Suppressor macrophage treated with lipopolysaccharide for 4 hours (primary cell): ENCODE measurements at regions not wholly inside any gene's neighbourhood (a gene's known extent, or its start where the extent isn't known, plus 50 kb on each side); places are given as distances from the start of the nearest gene placed in this dataset.
"Not testable (repeated sequence)": the region's sequence is repeated elsewhere in the genome, so short reads cannot be mapped to it uniquely, and the experiment has no call there.

Experiments
- DNase-seq: peaks from one replicate; pipeline ENCODE4 v3.0.0-alpha.2; 2020

DNA sequence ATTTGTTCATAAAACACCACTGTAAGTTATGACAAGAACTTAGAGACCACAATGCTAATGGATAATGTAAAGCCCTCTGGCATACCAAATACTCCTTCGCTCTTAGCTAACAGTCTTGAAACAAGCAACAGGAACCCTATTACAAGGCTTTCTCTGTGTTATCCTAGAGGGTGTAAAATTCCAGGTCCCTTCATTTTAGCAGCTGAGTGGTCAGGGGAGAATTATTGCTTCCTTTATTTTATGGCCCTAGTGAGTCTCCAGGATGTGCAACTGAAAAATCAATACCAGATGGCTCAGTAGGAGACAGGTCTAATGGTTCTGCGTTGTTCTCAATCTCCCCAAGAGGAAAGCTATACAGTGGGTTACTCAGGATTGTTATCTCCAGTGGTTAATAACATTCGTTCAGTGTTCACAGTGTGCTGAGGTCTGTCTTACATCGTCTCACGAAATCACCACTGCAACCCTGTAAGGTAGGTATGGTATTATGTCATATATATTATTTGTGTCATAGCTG, 172.7 kb upstream of the CNOT2 start:
- no peak for DNase-seq

DNA sequence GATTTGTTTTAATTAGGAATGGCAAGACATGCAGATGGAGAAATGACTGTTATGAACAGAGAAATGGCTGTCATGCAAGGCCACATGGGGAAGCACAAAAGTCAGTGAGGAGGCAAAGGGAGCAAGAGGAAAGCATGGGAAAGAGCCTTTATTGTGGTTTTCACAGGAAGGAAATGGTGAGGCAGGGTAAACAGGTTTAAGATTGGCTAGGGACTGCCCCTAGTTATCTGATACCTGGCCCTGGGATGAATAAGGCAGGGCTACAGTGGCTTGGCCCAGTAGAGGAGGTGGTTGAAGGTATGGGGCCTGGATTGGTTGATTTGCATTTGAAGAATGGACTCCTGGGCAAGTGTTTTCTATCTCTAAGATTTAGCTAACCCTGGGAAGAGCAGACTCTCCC, 168.7 kb upstream of the CNOT2 start:
- no peak for DNase-seq

DNA sequence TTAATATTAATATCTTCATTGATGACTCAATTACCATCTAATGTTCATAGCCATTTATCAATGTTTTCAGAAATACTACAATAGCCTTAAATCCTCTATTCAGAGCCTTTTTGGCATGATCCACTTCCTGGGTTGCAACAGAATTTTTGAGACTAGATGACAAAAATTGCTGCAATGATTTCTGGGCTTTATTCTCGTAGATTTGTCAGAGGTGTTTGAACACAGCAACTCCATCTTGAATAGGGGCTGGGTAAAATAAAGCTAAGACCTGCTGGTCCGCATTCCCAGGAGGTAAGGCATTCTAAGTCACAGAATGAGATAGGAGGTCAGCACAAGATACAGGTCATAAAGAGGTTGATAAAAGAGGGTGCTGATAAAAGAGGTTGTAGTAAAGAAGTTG, 165.8 kb upstream of the CNOT2 start:
- no peak for DNase-seq

GRCh38 chr12:70078161-70078560, 165.1 kb upstream of the CNOT2 start:
- no peak for DNase-seq

DNA sequence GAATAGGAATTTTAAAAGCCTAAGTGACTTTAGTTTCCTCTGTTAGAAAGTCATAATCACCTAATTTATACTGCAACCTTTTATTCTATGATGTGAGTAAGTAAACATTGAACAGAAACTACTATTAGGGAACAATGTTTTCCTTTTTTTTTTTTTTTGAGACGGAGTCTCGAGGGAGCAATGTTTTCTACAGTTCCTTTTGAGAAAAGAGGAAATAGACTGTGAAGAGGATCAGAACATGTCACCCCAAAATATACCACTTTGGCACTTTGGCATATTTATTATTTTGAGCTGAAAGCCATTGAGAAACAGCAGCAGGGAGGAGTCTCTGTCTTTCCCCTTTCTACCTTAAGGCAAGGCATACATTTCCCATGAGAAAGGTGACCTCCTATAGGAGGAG, 162.7 kb upstream of the CNOT2 start:
- DNase-seq: peak; percentile 28

DNA sequence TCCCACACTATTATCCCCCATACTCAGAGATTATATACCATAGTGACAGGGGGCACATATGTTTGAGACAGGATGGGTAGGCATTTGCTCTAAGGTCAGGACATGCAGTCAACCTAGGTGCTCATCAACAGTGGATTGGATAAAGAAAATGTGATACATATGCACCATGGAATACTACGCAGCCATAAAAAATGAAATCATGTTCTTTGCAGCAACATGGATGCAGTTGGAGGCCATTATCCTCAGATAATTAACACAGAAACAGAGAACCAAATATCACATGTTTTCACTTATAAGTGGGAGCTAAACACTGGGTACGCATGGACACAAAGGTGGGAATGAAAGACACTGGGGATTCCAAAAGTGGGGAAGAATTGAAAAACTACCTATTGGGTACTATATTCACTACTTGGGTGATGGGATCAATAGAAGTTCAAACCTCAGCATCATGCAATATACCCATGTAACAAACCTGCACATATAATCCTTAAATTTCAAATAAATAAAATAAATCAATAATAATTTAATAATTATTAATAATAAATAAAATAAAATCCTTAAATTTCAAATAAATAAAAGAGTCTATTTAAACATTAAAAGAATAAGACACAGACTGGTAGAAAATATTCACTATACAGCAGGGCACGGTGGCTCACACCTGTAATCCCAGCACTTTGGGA, 160.1 kb upstream of the CNOT2 start:
- no peak for DNase-seq

- DNase-seq: no peak
Measured at GRCh38 chr12:70083677-70084020, 159.6 kb upstream of the CNOT2 start.

GRCh38 chr12:70086372-70086771, 156.9 kb upstream of the CNOT2 start:
- not testable (repeated sequence) for DNase-seq

GRCh38 chr12:70091021-70091521, 152.2 kb upstream of the CNOT2 start:
- no peak for DNase-seq

GRCh38 chr12:70094467-70094866, 148.8 kb upstream of the CNOT2 start:
- no peak for DNase-seq

- DNase-seq: no peak
Measured at GRCh38 chr12:70096759-70097410, 146.3 kb upstream of the CNOT2 start.

GRCh38 chr12:70101064-70101463, 142.2 kb upstream of the CNOT2 start:
- no peak for DNase-seq

DNA sequence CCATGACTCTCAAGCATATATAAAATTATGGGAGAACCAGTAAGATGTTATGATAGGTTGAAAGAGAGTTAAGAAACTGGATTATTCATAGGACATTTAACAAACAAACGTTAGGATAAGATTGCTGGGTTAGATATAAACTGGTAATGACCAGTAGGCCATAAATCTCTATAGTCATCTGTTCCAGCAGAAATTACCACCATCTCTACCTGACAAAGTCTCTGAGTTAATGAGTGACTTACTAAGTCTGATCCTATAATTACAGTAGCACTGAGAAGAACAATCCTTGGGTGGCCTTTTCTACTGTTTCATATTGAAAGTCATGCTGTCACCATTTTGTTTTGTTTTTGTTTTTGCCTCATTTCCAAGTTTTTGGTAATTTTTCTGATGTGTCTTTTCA, 136.9 kb upstream of the CNOT2 start:
- no peak for DNase-seq

- no peak for DNase-seq
Measured at GRCh38 chr12:70110085-70110484, 133.1 kb upstream of the CNOT2 start.

- no peak for DNase-seq
Measured at GRCh38 chr12:70117670-70118069, 125.6 kb upstream of the CNOT2 start.

GRCh38 chr12:70120970-70121369, 122.3 kb upstream of the CNOT2 start:
- DNase-seq: no peak

- DNase-seq: no peak
Measured at GRCh38 chr12:70121562-70121961, 121.7 kb upstream of the CNOT2 start.

DNA sequence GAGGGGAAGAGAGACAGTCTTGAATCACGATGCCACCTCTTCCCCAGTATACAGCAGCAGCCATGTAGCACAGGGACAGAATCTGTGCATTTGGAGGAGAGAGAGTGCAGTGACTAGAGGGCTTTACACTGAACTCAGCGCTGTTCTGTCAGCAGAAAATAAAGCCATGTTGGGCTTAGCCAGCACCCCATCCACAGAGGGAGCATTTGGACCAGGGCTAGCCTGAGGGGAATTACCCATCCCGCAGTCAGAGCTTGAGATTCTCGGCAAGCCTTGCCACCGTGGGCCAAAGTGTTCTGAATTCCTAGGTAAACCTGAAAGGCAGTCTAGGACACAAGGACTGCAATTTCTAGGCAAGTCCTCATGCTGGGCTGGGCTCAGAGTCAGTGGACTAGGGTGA, 120.4 kb upstream of the CNOT2 start:
- DNase-seq: no peak

GRCh38 chr12:70149013-70149412, 94.2 kb upstream of the CNOT2 start:
- DNase-seq: no peak

GRCh38 chr12:70149665-70150064, 93.6 kb upstream of the CNOT2 start:
- no peak for DNase-seq

- DNase-seq: no peak
Measured at GRCh38 chr12:70150230-70150629, 93.0 kb upstream of the CNOT2 start.

DNA sequence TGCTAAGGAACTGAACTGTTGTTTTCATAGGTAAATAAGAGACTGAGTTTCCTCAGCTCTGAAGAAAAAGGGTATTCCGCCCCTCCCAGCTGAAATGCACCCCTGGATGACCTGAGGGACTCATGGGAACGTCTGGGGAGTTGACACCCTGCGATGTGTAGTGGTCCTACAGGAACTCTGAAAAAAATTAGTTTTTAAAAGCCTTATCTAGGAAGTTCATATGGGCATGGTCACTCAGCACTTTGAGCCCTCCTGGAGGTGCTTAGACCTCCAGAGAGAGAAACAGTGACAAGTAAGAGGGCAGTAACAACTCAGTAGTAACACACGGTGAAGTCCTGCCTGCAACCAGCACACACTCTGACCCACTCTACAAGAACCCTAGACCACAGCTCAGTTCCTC, 91.2 kb upstream of the CNOT2 start:
- no peak for DNase-seq

DNA sequence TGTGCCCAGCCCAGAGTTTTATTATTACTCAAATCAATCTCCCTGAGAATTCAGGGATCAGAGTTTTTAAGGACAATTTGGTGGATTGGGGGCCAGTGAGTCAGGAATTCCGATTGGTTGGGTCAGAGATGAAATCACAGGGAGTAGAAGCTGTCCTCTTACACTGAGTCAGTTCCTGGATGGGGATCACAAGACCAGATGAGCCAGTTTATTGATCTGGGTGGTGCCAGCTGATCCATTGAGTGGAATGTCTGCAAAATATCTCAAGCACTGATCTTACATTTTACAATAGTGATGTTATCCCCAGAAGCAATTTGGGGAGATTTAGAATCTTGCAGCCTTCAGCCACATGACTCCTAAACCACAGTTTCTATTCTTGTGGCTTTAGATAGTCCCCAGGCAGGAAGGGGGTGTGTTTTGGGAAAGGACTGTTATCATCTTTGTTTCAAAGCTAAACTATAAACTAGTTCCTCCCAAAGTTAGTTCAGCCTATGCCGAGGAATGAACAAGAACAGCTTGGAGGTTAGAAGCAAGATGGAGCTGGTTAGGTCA, 89.1 kb upstream of the CNOT2 start:
- no peak for DNase-seq

GRCh38 chr12:70154960-70155589, 88.2 kb upstream of the CNOT2 start:
- no peak for DNase-seq
